CD4-positive, alpha-beta T cell treated with Interleukin-15 for 1 hour (primary cell): ENCODE measurements at regions not wholly inside any gene's neighbourhood (a gene's known extent, or its start where the extent isn't known, plus 50 kb on each side); places are given as distances from the start of the nearest gene placed in this dataset.

ENCODE experiments used
- DNase-seq: peaks from one replicate; pipeline ENCODE4 v3.0.0-alpha.2; 2020

- no peak for DNase-seq
Measured at GRCh38 chr15:77540312-77541060, 92.2 kb downstream of the LINGO1 start.

- DNase-seq, result no peak
Measured at GRCh38 chr15:77538793-77539497, 93.8 kb downstream of the LINGO1 start.

- DNase-seq, result no peak
Measured at GRCh38 chr15:77538027-77538451, 94.7 kb downstream of the LINGO1 start.

GRCh38 chr15:77537006-77537405 lies 95.7 kb downstream of the LINGO1 start:
- DNase-seq, result no peak

GRCh38 chr15:77535845-77536244 lies 96.9 kb downstream of the LINGO1 start:
- DNase-seq, result no peak
